ENCODE measurements at regions not wholly inside any gene's neighbourhood (a gene's known extent, or its start where the extent isn't known, plus 50 kb on each side); places are given as distances from the start of the nearest gene placed in this dataset.

DNA sequence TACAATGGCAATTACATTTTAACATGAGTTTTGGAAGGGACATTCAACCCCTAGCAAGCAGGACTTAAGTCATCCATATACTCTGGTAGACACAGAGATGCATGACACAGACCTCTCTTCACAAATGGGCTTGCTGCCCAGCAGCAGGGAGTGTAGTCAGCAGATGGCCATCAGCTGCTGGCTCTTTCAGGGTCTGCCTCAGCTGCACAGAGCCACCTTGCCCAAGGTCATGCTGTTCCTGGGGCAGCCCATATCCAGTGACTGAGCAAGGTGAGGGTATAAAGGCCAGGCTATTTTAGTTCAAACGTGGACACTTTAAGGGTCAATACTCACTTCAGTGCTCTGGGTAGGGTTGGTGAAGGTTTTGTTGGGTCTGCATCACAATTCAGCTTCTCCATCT lies 58.3 kb upstream of the JDP2 start:
- Histone ChIP-seq H3K36me3 (ENCODE audit: control insufficient read depth, insufficient read depth, low read length) (no peaks in the 10 kb centered on the region), H3K79me2 (no peaks in the 10 kb centered on the region), H3K9ac (no peak overlapping the region), H3K4me2 (ENCODE audit: low read length) (peak overlapping the region; percentile 4), H2AFZ (no peak overlapping the region), H3K4me1 (peaks cover 5% of the 10 kb centered on the region), H3K4me3 (ENCODE audit: low read depth, low read length) (no peak overlapping the region), H3K27ac (peak overlapping the region; percentile 41), H3K27me3 (ENCODE audit: control insufficient read depth, insufficient read depth, low read length) (no peaks in the 10 kb centered on the region), H3K9me3 (ENCODE audit: control insufficient read depth, low read length) (no peaks in the 10 kb centered on the region)
- TF ChIP-seq, protein P1, sequence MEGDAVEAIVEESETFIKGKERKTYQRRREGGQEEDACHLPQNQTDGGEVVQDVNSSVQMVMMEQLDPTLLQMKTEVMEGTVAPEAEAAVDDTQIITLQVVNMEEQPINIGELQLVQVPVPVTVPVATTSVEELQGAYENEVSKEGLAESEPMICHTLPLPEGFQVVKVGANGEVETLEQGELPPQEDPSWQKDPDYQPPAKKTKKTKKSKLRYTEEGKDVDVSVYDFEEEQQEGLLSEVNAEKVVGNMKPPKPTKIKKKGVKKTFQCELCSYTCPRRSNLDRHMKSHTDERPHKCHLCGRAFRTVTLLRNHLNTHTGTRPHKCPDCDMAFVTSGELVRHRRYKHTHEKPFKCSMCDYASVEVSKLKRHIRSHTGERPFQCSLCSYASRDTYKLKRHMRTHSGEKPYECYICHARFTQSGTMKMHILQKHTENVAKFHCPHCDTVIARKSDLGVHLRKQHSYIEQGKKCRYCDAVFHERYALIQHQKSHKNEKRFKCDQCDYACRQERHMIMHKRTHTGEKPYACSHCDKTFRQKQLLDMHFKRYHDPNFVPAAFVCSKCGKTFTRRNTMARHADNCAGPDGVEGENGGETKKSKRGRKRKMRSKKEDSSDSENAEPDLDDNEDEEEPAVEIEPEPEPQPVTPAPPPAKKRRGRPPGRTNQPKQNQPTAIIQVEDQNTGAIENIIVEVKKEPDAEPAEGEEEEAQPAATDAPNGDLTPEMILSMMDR (IDR thresholded peaks at IDR 0.05) = no peak

DNA sequence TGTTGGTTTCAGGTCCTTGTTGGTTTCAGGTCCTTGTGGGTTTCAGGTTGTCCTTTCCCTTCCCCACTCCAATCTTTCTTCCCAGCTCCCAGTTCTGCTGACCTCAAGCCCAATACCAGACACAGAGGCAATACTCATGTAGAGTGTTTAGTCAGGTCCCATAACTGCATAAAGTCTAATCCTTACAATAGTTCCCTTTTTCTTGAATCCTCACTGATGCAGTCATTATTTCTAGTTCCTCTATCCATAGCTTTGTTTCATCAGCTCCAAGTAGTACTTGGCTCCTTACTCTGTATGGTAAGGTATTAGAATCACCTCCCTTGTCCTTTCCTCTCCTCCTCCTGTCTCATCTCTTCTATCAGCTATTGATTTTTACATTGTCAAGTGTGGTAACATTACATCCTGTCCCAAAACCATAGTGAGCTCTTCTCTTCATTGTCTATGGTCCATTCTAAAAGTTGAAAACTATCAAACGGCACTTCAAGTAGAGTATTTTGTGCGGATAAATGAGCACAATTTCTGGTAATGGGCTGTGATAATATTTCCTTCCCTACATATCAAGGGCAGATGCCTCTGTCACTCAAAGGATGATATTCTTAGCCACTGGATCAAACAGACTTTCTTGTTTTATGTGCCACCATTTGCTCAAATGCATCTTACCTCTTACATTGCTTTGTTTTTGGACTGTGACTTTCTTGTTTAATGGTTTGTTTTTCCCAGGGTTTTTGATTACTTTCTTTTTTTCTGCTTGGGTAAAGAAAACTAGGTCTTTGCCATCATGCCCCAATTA lies 57.2 kb upstream of the JDP2 start:
- H3K9me3 ChIP-seq (ENCODE audit: control insufficient read depth, low read length) = no peaks in the 10 kb centered on the region
- H3K9ac ChIP-seq = no peak overlapping the region
- TF ChIP-seq, protein P1 (IDR thresholded peaks at IDR 0.05) = no peak
- no peaks in the 10 kb centered on the region for H3K27me3 ChIP-seq (ENCODE audit: control insufficient read depth, insufficient read depth, low read length)
- no peak overlapping the region for H3K4me2 ChIP-seq (ENCODE audit: low read length)
- no peaks in the 10 kb centered on the region for H3K36me3 ChIP-seq (ENCODE audit: control insufficient read depth, insufficient read depth, low read length)
- H3K4me3 ChIP-seq (ENCODE audit: low read depth, low read length) = no peak overlapping the region
- H2AFZ ChIP-seq = peak overlapping the region; percentile 0
- H3K27ac ChIP-seq = no peak overlapping the region
- no peaks in the 10 kb centered on the region for H3K79me2 ChIP-seq
- peaks cover 5% of the 10 kb centered on the region for H3K4me1 ChIP-seq

DNA sequence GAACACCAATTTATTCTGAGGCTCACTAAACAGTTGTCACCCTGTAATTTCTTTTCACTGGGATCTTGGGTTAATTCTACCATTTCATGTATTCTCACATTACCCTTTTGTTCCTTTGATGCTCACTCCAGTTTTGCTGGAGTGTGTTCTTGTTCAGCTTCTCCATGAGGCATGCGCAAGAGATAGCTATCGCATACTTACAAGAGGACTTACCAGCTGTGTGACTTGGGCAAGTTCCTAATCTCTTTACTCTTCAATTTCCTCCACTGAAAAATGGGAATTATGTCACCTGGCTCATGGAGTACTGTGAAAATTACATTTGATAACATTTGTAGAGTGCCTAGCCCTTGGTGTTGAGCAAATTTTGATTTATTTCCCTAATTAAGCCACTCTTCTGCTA lies 56.5 kb upstream of the JDP2 start:
- Histone ChIP-seq H3K27me3 (ENCODE audit: control insufficient read depth, insufficient read depth, low read length) (no peaks in the 10 kb centered on the region), H3K79me2 (no peaks in the 10 kb centered on the region), H3K4me3 (ENCODE audit: low read depth, low read length) (no peak overlapping the region), H2AFZ (no peak overlapping the region), H3K36me3 (ENCODE audit: control insufficient read depth, insufficient read depth, low read length) (no peaks in the 10 kb centered on the region), H3K9ac (no peak overlapping the region), H3K9me3 (ENCODE audit: control insufficient read depth, low read length) (no peaks in the 10 kb centered on the region), H3K4me1 (peaks cover 5% of the 10 kb centered on the region), H3K27ac (no peak overlapping the region), H3K4me2 (ENCODE audit: low read length) (no peak overlapping the region)
- TF ChIP-seq, protein P1 (IDR thresholded peaks at IDR 0.05) = no peak

DNA sequence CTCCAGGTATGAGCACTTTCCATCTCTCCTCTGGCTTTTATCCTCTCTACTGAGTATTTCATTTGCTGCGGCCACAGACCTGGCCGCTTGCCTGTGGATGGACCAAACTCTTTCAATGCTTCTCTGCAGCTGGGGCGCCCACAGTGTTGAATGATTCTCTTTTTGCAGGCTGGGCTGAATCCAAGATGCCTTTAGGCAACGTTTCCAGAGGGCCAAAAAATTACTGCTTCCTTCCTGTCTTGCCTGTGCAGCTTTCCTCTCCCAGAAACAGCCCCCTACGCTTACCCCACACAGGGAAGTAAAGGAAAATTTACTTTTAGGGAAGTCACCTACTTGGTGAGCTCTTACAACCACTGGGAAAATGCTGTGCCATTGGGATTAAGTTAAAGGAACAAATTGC lies 55.6 kb upstream of the JDP2 start:
- Histone ChIP-seq H3K4me1 (peaks cover 5% of the 10 kb centered on the region), H2AFZ (no peak overlapping the region), H3K27ac (no peak overlapping the region), H3K27me3 (ENCODE audit: control insufficient read depth, insufficient read depth, low read length) (no peaks in the 10 kb centered on the region), H3K79me2 (no peaks in the 10 kb centered on the region), H3K36me3 (ENCODE audit: control insufficient read depth, insufficient read depth, low read length) (no peaks in the 10 kb centered on the region), H3K4me3 (ENCODE audit: low read depth, low read length) (no peak overlapping the region), H3K4me2 (ENCODE audit: low read length) (no peak overlapping the region), H3K9me3 (ENCODE audit: control insufficient read depth, low read length) (no peaks in the 10 kb centered on the region), H3K9ac (no peak overlapping the region)
- TF ChIP-seq, protein P1 (IDR thresholded peaks at IDR 0.05) = no peak

DNA sequence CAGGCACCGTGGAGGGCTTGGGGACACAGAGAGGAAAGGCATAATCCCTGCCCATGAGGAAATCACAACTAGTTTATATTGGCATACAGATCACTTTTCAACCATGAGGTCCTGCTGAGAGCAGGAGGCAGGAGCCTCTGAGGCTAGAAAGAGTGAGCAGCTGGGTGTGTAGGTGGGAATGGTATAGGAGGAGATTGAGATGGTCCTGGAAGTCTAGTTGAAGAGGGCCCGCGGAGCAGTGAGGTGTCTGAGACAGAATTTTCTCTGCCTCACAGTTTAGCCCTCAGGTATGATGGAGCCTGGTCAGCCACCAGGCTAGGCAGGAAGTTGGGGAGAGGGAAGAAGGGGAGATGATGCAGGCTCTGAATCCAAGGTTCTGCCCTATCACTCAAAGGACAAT lies 54.7 kb upstream of the JDP2 start:
- no peak overlapping the region for H3K4me3 ChIP-seq (ENCODE audit: low read depth, low read length)
- no peak overlapping the region for H2AFZ ChIP-seq
- H3K27me3 ChIP-seq (ENCODE audit: control insufficient read depth, insufficient read depth, low read length) = no peaks in the 10 kb centered on the region

More for the DNA sequence above, 54.7 kb upstream of the JDP2 start:
- Histone ChIP-seq H3K9ac (no peak overlapping the region), H3K27ac (no peak overlapping the region), H3K4me1 (peaks cover 5% of the 10 kb centered on the region), H3K36me3 (ENCODE audit: control insufficient read depth, insufficient read depth, low read length) (no peaks in the 10 kb centered on the region), H3K9me3 (ENCODE audit: control insufficient read depth, low read length) (no peaks in the 10 kb centered on the region), H3K4me2 (ENCODE audit: low read length) (no peak overlapping the region), H3K79me2 (no peaks in the 10 kb centered on the region)
- TF ChIP-seq, protein P1 (IDR thresholded peaks at IDR 0.05) = no peak

All from parathyroid adenoma (tissue), 2 donors.